Panc1 (cell line): ENCODE measurements at regions not wholly inside any gene's neighbourhood (a gene's known extent, or its start where the extent isn't known, plus 50 kb on each side); places are given as distances from the start of the nearest gene placed in this dataset.
A peak's percentile ranks its signal among the peaks of the same experiment; 100 is the strongest.

ENCODE experiments used
- ATAC-seq: fragments of 200-7000 bp; cut with Tn5 transposase; 2 replicates; pipeline ENCODE4 v1.9.1; 2020; ENCODE audit warnings: mild to moderate bottlenecking, moderate library complexity
- BruUV-seq: library from RNA; stranded (reverse); fragments of 400-500 nt; replicated peaks from 2 replicates; lab custom pipeline; 2021; lab: Mats Ljungman, UMichigan
- CTCF ChIA-PET: fragments of 300-600 bp; sonication (Branson Sonifier 250); formaldehyde crosslinking; loops from one replicate; lab custom pipeline; 2022; ENCODE audit warnings: antibody characterized with exemption; lab: Charles Lee
- POLR2A ChIA-PET: fragments of 300-600 bp; sonication (Branson Sonifier 250); formaldehyde crosslinking; loops from one replicate; lab custom pipeline; 2022; ENCODE audit warnings: antibody characterized with exemption; lab: Charles Lee
- DNase-seq: peaks from one replicate; pipeline ENCODE4 v3.0.0-alpha.2; 2010; ENCODE audit warnings: low read depth, low spot score
- H3K27ac ChIP-seq: 2 replicates; pipeline ENCODE4 v1.5.1; 2011; ENCODE audit warnings: mild to moderate bottlenecking, low read length, inconsistent platforms
- H3K27me3 ChIP-seq: fragments of 200-500 bp; sonication (Bioruptor generic); 2 replicates; pipeline ENCODE4 v1.6.0; 2014; ENCODE audit warnings: low read length, inconsistent platforms; ENCODE audit not compliant: control insufficient read depth, insufficient read depth
- H3K36me3 ChIP-seq: fragments of 200-500 bp; sonication (Bioruptor generic); 2 replicates; pipeline ENCODE4 v1.5.1; 2014; ENCODE audit warnings: inconsistent platforms, mild to moderate bottlenecking, low read length, moderate library complexity; ENCODE audit not compliant: control insufficient read depth, insufficient read depth
- H3K4me1 ChIP-seq: 2 replicates; pipeline ENCODE4 v1.5.1; 2011; ENCODE audit warnings: inconsistent platforms, mild to moderate bottlenecking, low read length, moderate library complexity; ENCODE audit not compliant: control insufficient read depth, insufficient read depth
- H3K4me3 ChIP-seq, 2 experiments: 2 replicates each; pipeline ENCODE4 v1.5.1; 2011 to 2012; ENCODE audit warnings: low read depth in 2 of 2, low read length in 2 of 2, mild to moderate bottlenecking in 2 of 2, inconsistent platforms in 1 of 2, moderate library complexity in 1 of 2
- H3K9me3 ChIP-seq: fragments of 200-500 bp; sonication (Bioruptor generic); 2 replicates; pipeline ENCODE4 v1.5.1; 2014; ENCODE audit warnings: low read depth, mild to moderate bottlenecking, inconsistent platforms, low read length, moderate library complexity; ENCODE audit not compliant: control insufficient read depth, insufficient read depth
- POLR2AphosphoS5 ChIP-seq: IDR thresholded peaks from 2 replicates; pipeline ENCODE4 v1.6.1; 2012; ENCODE audit warnings: mild to moderate bottlenecking, low read depth, low read length, moderate library complexity
- SIN3A ChIP-seq: IDR thresholded peaks from 2 replicates; pipeline ENCODE4 v1.6.1; 2012; ENCODE audit warnings: low read depth, mild to moderate bottlenecking, low read length, moderate library complexity, borderline replicate concordance; ENCODE audit not compliant: insufficient read depth
- TCF7L2 ChIP-seq: IDR thresholded peaks from 2 replicates; pipeline ENCODE4 v1.6.1; 2011; ENCODE audit warnings: mild to moderate bottlenecking, low read depth, low read length, inconsistent platforms
- in situ Hi-C: cut with HindIII; loops from 2 replicates; pipeline ENCODE4 v1.10.0; 2016; ENCODE audit warnings: low sequenced_read_pairs, low pct_unique_long_range_greater_than_20kb
- intact Hi-C: fragments of 100-400 bp; cut with micrococcal nuclease; formaldehyde crosslinking; loops from one replicate; pipeline ENCODE4 v1.10.0; 2022; ENCODE audit not compliant: unreplicated experiment
- TF ChIP-seq, protein P1 (sequence below), 2 experiments: IDR thresholded peaks; 2 replicates each; pipeline ENCODE4 v1.6.1; 2011 to 2012; ENCODE audit warnings: low read depth in 2 of 2, control low read depth in 1 of 2, low read length in 1 of 2, mild to moderate bottlenecking in 1 of 2, moderate library complexity in 1 of 2; ENCODE audit not compliant: insufficient read depth in 1 of 2
- TF ChIP-seq, protein P2 (sequence below): fragments of 450-650 bp; IDR thresholded peaks from 2 replicates; pipeline ENCODE4 v1.5.1; 2017; ENCODE audit warnings: mild to moderate bottlenecking

DNA sequence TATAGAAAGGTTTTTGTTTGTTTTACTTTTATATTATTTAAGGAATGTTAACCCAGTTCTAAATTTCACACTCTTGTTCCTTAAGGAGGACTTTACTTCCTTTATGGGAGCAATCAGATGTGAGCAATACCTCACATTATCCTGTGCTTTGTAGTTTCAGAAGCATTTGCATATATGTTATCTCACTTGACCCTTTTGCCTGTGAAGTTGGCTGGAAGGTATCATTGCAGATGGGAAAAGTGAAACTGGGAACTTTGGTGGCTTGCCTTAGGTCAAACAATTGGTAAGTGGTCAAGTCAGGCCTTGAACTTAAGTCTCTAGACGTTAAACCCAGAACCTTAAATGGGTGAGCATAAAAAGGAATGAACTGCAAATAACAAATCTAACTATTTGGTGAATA is 90.6 kb downstream of the AREG start:
- no peak for ATAC-seq
- TF ChIP-seq, protein P1, sequence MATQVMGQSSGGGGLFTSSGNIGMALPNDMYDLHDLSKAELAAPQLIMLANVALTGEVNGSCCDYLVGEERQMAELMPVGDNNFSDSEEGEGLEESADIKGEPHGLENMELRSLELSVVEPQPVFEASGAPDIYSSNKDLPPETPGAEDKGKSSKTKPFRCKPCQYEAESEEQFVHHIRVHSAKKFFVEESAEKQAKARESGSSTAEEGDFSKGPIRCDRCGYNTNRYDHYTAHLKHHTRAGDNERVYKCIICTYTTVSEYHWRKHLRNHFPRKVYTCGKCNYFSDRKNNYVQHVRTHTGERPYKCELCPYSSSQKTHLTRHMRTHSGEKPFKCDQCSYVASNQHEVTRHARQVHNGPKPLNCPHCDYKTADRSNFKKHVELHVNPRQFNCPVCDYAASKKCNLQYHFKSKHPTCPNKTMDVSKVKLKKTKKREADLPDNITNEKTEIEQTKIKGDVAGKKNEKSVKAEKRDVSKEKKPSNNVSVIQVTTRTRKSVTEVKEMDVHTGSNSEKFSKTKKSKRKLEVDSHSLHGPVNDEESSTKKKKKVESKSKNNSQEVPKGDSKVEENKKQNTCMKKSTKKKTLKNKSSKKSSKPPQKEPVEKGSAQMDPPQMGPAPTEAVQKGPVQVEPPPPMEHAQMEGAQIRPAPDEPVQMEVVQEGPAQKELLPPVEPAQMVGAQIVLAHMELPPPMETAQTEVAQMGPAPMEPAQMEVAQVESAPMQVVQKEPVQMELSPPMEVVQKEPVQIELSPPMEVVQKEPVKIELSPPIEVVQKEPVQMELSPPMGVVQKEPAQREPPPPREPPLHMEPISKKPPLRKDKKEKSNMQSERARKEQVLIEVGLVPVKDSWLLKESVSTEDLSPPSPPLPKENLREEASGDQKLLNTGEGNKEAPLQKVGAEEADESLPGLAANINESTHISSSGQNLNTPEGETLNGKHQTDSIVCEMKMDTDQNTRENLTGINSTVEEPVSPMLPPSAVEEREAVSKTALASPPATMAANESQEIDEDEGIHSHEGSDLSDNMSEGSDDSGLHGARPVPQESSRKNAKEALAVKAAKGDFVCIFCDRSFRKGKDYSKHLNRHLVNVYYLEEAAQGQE (IDR thresholded peaks at IDR 0.05; ENCODE audit: insufficient read depth in 1 of 2, low read depth in 2 of 2, low read length in 1 of 2): no peak
- TF ChIP-seq TCF7L2: no peak
- TF ChIP-seq POLR2AphosphoS5: no peak
- TF ChIP-seq, protein P2, sequence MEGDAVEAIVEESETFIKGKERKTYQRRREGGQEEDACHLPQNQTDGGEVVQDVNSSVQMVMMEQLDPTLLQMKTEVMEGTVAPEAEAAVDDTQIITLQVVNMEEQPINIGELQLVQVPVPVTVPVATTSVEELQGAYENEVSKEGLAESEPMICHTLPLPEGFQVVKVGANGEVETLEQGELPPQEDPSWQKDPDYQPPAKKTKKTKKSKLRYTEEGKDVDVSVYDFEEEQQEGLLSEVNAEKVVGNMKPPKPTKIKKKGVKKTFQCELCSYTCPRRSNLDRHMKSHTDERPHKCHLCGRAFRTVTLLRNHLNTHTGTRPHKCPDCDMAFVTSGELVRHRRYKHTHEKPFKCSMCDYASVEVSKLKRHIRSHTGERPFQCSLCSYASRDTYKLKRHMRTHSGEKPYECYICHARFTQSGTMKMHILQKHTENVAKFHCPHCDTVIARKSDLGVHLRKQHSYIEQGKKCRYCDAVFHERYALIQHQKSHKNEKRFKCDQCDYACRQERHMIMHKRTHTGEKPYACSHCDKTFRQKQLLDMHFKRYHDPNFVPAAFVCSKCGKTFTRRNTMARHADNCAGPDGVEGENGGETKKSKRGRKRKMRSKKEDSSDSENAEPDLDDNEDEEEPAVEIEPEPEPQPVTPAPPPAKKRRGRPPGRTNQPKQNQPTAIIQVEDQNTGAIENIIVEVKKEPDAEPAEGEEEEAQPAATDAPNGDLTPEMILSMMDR: no peak
- no peak for TF ChIP-seq SIN3A
- no peaks in the 10 kb centered on the region for H3K9me3 ChIP-seq
- no peaks in the 10 kb centered on the region for H3K27me3 ChIP-seq
- intact Hi-C loops (loop anchor here (10.0 kb wide), 1 partner anchor 139 kb away; no protein-coding TSS in a partner anchor), in situ Hi-C loops (no loop called here)
- no TSS peak for BruUV-seq
- H3K4me3 ChIP-seq: no peak overlapping the region
- POLR2A ChIA-PET: no interaction called here
- no peaks in the 10 kb centered on the region for H3K4me1 ChIP-seq
- CTCF ChIA-PET: no interaction called here
- DNase-seq: no peak
- H3K36me3 ChIP-seq: no peaks in the 10 kb centered on the region
- no peak overlapping the region for H3K27ac ChIP-seq

DNA sequence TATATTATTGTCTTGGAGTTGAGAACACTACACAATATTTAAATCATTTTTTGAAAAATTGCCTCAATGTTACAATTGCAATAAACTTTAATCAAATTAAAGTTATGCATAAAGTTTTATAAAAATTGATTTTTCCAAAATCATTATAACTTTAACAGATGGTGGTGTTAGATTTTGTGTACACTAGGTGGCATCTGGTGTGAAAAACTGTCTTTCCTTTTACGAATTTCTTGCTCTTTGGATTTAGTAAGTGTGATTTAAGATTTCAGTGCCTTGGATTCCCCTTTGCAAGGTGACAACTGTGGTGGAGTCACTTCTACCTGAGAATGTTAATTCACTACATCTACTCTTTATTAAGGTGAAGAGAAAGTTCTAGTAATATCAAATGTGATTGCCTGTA is 91.6 kb downstream of the AREG start:
- DNase-seq (no peak), ATAC-seq (no peak)
- Histone ChIP-seq H3K36me3 (no peaks in the 10 kb centered on the region), H3K27ac (no peak overlapping the region), H3K4me3 (no peak overlapping the region), H3K9me3 (no peaks in the 10 kb centered on the region), H3K27me3 (no peaks in the 10 kb centered on the region), H3K4me1 (no peaks in the 10 kb centered on the region)
- ChIA-PET CTCF (no interaction called here), POLR2A (no interaction called here)
- intact Hi-C loops (loop anchor here (10.0 kb wide), 1 partner anchor 138 kb away; no protein-coding TSS in a partner anchor), in situ Hi-C loops (no loop called here)
- BruUV-seq: no TSS peak
- no peak for TF ChIP-seq SIN3A
- TF ChIP-seq, protein P1 (IDR thresholded peaks at IDR 0.05; ENCODE audit: insufficient read depth in 1 of 2, low read depth in 2 of 2, low read length in 1 of 2): no peak
- TF ChIP-seq, protein P2: peak; percentile 8; the same call in 1 of the 2 replicates
- TF ChIP-seq TCF7L2: no peak
- no peak for TF ChIP-seq POLR2AphosphoS5
